ENCODE measurements at regions not wholly inside any gene's neighbourhood (a gene's known extent, or its start where the extent isn't known, plus 50 kb on each side); places are given as distances from the start of the nearest gene placed in this dataset.
"Not testable (repeated sequence)": the region's sequence is repeated elsewhere in the genome, so short reads cannot be mapped to it uniquely, and the experiment has no call there.

DNA sequence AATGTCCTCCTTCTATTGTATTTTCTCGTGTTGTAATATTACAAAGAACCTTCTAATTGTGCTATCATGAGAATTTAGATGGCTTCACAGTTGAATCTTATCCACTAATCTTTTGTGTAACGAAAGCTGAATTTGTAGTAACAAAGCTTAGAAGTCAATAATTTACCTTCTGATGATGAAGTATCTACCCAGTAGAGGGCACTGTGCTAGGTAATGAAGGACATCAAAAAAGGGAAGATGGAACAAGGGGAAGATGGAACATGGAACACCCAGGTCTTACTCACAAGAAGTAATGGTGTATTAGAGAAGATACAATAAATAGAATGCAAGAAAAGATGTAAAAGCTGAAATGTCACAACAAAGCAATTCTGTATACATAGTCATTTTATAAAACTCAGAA, 131.0 kb upstream of the CCNG1 start:
- no peak for DNase-seq

GRCh38 chr5:163309914-163310313, 127.5 kb upstream of the CCNG1 start:
- no peak for DNase-seq

DNA sequence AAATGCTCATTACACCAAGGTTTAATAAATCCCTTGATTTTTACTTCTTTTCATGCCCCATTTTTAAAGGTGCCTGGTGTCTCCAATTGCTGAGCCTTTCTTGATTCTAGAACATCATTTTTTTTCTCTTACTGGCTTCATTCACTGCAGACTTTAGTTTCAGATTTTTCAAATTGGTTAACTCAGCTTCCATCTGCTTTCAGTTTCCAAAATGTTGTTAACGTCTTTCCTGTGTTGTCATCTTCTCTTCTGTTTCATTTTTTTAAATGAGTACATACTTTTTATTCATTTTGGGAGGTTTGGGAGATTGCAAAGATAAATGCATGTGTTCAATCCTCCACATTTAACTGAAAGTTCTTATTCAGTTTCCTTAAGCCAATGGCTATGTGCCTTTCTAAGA, 126.4 kb upstream of the CCNG1 start:
- no peak for DNase-seq

- DNase-seq, result no peak
Observed at GRCh38 chr5:163312598-163312997, 124.8 kb upstream of the CCNG1 start.

GRCh38 chr5:163313049-163313448, 124.3 kb upstream of the CCNG1 start:
- DNase-seq, result not testable (repeated sequence)

- DNase-seq, result not testable (repeated sequence)
Observed at GRCh38 chr5:163316374-163316773, 121.0 kb upstream of the CCNG1 start.

GRCh38 chr5:163318707-163319106, 118.7 kb upstream of the CCNG1 start:
- DNase-seq, result no peak

GRCh38 chr5:163321511-163321910, 115.9 kb upstream of the CCNG1 start:
- DNase-seq, result no peak

DNA sequence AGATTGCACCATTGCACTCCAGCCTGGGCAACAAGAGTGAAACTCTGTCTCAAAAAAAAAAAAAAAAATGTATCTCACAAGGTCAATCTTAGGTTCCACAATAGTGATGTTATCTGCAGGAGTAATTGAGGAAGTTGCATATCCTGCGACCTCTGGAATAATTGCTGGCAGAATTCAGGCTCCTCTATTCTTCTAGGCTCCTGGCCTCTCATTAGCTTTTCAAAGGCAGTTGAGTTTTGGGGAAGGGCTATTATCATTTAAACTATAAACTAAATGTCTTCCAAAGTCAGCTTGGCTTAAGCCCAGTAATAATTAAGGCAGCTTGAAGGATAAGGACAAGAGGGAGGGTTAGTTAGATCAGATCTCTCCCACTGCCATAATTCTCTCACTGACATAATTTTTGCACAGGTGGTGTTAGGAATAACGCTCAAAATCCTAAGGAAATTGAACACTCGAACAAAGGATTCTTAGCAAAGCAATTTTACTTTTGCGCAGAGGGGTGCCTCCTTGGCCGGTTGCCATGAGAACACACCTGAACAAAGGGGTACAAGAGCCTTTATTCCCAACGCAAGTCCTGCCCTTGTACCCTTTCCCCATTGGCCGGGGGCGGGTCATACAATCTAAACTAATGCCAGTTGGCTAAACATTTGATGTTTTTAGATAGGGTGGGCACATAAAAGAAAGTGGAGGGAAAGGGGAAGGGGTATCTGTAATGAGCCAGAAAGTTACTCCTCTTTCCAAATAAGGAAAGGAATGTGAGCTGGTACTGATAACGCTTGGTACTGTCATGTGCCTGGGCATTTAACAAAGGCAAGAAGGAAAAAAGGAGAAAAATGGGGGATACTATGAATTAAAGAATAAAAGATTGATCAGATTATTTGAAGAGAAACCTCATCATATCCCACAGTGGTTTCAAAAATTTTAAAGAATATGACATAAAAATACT, 106.4 kb upstream of the CCNG1 start:
- no peak for DNase-seq

GRCh38 chr5:163336074-163336473, 101.3 kb upstream of the CCNG1 start:
- not testable (repeated sequence) for DNase-seq

GRCh38 chr5:163339148-163339547, 98.2 kb upstream of the CCNG1 start:
- no peak for DNase-seq

DNA sequence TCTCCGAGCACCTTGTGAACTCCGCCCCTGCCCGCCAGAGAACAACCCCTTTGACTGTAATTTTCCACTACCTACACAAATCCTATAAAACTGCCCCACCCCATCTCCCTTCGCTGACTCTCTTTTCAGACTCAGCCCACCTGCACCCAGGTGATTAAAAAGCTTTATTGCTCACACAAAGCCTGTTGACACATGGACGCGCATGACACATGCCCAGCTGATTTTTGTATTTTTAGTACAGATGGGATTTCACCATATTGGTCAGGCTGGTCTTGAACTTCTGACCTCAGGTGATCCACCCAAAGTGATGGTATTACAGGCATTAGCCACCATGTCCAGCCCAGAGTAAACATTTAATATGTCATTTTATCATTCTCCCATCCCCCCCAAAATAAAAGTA, 97.0 kb upstream of the CCNG1 start:
- not testable (repeated sequence) for DNase-seq

DNA sequence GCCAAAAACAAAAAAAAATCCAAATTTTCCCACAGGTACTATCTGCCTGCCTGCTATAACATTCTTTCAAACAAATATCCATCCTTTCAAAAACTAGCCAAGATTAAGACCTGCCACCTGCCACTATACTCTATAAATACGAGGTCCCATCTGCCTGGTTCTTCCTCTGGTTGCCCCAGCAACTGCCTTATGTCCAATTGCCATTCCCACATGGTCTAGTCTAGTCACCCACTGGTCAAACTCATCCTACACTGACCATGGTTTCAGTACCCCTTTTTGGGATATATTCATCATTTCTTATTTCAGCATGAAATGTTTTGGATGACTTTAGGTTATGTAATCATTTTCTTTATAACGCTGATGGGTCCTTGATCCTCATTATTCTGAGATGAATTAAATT, 95.1 kb upstream of the CCNG1 start:
- DNase-seq, result no peak

DNA sequence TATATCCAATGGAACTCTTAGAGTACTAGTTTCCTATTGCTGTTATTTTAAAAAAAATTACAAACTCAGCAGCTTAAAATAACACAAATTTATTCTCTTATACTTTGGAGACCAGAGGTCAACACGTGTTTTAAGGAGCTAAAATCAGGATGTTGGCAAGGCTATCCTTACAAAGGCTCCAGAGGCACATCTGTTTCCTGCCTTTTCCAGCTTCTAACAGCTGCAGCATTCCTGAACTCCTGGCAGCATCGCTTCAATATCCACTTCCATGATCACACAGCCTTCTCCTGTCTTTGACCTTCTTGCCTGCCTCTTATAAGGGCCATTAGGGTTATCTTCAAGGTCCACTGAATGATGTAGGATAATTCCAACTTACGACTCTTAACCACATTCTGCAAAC, 92.2 kb upstream of the CCNG1 start:
- DNase-seq, result peak; percentile 36

- DNase-seq, result peak; percentile 60
Observed at GRCh38 chr5:163347671-163348070, 89.7 kb upstream of the CCNG1 start.

- DNase-seq, result no peak
Observed at GRCh38 chr5:163350083-163350482, 87.3 kb upstream of the CCNG1 start.

- DNase-seq, result no peak
Observed at GRCh38 chr5:163352531-163352930, 84.9 kb upstream of the CCNG1 start.

DNA sequence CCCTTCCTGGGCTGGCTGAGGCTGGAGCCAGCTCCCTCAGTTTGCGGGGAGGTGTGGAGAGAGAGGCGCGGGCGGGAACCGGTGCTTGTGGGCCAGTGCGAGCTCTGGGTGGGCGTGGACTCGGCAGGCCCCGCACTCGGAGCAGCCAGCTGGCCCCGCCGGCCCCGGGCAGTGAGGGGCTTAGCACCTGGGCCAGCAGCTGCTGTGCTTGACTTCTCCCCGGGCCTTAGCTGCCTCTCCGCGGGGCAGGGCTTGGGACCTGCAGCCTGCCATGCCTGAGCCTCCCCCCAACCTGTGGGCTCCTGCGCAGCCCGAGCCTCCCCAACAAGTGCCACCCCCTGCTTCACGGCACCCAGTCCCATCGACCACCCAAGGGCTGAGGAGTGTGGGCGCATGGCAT, 81.6 kb upstream of the CCNG1 start:
- not testable (repeated sequence) for DNase-seq

GRCh38 chr5:163357636-163358035, 79.8 kb upstream of the CCNG1 start:
- no peak for DNase-seq

DNA sequence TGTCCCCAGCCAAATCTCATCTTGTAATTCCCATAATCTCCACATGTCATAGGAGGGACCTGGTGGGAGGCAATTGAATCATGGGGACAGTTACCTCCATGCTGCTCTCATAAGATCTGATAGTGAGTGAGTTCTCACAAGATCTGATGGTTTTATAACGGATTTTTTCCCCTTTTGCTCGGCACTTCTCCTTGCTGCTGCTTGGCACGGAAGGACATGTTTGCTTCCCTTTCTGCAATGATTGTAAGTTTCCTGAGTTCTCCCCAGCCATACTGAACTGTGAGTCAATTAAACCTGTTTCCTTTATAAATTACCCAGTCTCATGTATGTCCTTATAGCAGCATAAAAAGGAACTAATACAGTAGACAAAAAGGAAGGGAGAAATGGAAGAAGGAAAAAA, 76.7 kb upstream of the CCNG1 start:
- no peak for DNase-seq

DNA sequence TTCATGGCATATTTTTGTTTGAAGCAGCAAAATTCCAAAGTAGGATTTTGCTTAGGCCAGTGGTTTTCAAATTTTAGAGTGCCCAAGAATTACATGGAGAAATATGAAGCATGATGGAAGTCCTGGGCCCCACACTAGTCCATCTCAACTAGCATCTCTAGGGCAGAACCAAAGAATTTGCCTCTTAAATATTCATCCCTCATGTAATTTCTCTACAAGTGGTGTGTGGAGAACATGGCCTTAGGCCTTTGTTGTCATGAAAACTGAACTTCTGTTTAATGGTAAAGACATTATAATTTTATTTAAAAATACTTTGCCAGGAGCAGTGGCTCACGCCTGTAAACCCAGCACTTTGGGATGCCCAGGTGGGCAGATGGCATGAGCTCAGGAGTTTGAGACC, 75.9 kb upstream of the CCNG1 start:
- DNase-seq, result no peak

DNA sequence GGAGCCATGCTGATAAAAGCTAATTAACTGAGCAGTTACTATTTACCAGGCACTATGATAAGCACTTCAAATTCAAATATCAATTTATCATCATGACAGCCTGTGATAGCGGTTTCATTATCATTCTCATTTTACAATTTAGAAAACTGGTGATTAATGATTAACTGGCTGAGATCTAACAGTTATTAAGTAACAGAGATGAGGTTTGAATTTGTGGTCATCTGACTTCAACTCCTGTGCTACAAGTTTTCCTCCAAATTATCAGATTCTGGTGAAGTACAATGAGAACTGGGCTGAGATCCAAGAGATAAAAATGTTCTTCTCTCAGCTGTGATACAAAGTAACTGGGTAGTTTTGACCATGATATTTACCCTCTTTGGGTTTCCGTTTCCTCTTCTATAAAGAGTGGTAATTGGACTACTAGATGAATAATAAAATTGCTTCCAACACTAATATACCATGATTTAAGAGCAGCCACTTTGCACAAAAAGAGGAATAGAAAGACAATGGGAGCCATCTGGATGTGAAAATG, 74.5 kb upstream of the CCNG1 start:
- no peak for DNase-seq

DNA sequence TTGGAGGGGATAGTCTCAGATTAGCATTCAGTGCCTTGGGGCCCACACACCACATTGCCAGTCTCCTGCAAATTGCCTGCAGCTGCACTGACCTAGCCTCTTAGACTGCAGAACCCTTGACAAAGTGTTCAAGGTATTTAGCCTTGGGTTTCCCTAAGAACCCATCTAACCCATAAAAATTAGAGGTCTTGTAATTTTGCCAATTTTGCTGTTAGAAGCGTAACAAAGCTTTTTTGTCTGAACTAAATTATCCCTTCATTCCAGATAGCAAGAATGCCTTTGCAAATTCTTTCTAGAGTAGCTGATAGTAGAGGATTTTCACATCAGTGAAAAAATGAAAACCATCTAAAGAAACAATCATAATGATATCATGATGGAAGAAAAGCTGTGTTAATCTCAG, 74.0 kb upstream of the CCNG1 start:
- no peak for DNase-seq

DNA sequence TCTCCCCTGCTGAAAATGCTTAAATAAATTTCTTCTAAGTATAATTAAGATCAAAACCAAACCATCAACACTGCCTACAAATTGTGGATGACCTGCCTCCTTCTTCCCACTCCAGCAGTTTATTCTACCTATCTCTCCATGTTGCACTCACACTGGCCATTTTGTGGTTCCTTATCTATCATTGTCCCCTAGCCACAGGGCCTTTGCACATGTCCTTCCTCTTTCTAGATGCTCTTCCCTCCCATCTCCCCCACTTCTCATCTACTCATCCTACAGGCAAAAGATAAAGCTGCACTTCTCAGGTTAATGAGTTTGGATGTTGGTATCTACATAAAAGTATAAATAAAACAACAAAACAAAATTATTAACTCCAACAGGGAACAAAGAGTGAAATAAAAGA, 70.6 kb upstream of the CCNG1 start:
- DNase-seq, result no peak
